ENCODE measurements at regions not wholly inside any gene's neighbourhood (a gene's known extent, or its start where the extent isn't known, plus 50 kb on each side); places are given as distances from the start of the nearest gene placed in this dataset.

DNA sequence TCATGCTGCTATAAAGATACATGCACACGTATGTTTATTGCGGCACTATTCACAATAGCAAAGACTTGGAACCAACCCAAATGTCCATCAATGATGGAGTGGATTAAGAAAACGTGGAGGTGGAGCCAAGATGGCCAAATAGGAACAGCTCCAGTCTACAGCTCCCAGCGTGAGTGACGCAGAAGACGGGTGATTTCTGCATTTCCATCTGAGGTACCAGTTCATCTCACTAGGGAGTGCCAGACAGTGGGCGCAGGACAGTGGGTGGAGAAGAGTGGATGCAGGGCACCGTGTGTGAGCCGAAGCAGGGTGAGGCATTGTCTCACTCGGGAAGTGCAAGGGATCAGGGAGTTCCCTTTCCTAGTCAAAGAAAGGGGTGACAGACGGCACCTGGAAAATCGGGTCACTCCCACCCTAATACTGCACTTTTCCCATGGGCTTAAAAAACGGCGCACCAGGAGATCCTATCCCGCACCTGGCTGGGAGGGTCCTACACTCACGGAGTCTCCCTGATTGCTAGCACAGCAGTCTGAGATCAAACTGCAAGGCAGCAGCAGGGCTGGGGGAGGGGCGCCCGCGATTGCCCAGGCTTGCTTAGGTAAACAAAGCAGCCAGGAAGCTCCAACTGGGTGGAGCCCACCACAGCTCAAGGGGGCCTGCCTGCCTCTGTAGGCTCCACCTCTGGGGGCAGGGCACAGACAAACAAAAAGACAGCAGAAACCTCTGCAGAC is 435.5 kb upstream of the PIK3R1 start (continued):
- peak; percentile 56; the same call in 1 of the 2 replicates for TF ChIP-seq PRDM1 (tag by site-specific recombination; IDR thresholded peaks at IDR 0.05)
- TF ChIP-seq IKZF3 (tag by site-specific recombination; IDR thresholded peaks at IDR 0.05) = peak; percentile 91
- TF ChIP-seq KLF10 (tag by site-specific recombination; IDR thresholded peaks at IDR 0.05) = 0 out of 2 replicates have a peak, but pooled peaks have one; percentile 16
- TF ChIP-seq, protein P1, sequence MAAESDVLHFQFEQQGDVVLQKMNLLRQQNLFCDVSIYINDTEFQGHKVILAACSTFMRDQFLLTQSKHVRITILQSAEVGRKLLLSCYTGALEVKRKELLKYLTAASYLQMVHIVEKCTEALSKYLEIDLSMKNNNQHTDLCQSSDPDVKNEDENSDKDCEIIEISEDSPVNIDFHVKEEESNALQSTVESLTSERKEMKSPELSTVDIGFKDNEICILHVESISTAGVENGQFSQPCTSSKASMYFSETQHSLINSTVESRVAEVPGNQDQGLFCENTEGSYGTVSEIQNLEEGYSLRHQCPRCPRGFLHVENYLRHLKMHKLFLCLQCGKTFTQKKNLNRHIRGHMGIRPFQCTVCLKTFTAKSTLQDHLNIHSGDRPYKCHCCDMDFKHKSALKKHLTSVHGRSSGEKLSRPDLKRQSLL (tag by site-specific recombination; IDR thresholded peaks at IDR 0.05) = peak; percentile 48; the same call in 1 of the 2 replicates
- peak; percentile 62 for TF ChIP-seq ZNF341 (tag by site-specific recombination; IDR thresholded peaks at IDR 0.05; ENCODE audit: low read depth)

- Histone ChIP-seq H3K4me3 (ENCODE audit: low read depth, low read length) (no peak overlapping the region), H3K36me3 (ENCODE audit: control insufficient read depth in 2 of 2, insufficient read depth in 1 of 2, low read length in 2 of 2) (no peaks in the 10 kb centered on the region), H3K4me1 (ENCODE audit: control insufficient read depth, insufficient read depth, low read length) (no peaks in the 10 kb centered on the region), H3K27ac (ENCODE audit: extremely low read depth, low read depth, low read length) (no peak overlapping the region), H3K9me3 (ENCODE audit: control insufficient read depth, insufficient read depth, low read depth, low read length) (no peaks in the 10 kb centered on the region)
- POLR2A ChIA-PET = no interaction called here
- CTCF ChIA-PET = interaction anchor here (0.6 to 0.8 kb wide), 3 partner anchors 21 to 624 kb away, joined by 3 to 5 read pairs (median 3); no protein-coding TSS in a partner anchor
- TF ChIP-seq ZNF600 (tag by site-specific recombination; IDR thresholded peaks at IDR 0.05) (no peak), ZNF184 (tag by site-specific recombination; IDR thresholded peaks at IDR 0.05) (no peak), HOXD13 (CRISPR knock-in tag; IDR thresholded peaks at IDR 0.05; ENCODE audit: borderline replicate concordance) (no peak), KLF16 (tag by site-specific recombination; IDR thresholded peaks at IDR 0.05) (no peak), ZNF335 (tag by site-specific recombination; conservative IDR thresholded peaks at IDR 0.05) (no peak), ZNF791 (tag by site-specific recombination; IDR thresholded peaks at IDR 0.05) (no peak), REST (tag by site-specific recombination; IDR thresholded peaks at IDR 0.05) (no peak), ZNF76 (tag by site-specific recombination; IDR thresholded peaks at IDR 0.05; ENCODE audit: borderline replicate concordance, low read depth) (no peak)
Observed at GRCh38 chr5:67774786-67775185, 440.8 kb upstream of the PIK3R1 start.

DNA sequence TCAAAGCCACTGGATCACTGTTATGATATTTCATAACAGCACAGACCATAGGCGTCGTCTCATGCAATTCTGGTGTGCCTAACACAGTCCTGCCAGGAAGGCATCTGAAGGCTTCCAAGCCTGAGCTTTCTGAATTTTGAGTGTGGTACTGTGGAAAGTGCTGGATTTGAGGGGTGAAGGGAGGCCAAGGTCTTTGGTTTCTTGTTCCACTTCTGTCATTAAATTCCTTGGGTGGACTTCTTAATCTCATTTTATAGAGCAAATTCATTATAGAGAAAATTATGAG is 441.3 kb upstream of the PIK3R1 start:
- Histone ChIP-seq H3K4me1 (ENCODE audit: control insufficient read depth, insufficient read depth, low read length) (no peaks in the 10 kb centered on the region), H3K27ac (ENCODE audit: extremely low read depth, low read depth, low read length) (no peak overlapping the region), H3K36me3 (ENCODE audit: control insufficient read depth in 2 of 2, insufficient read depth in 1 of 2, low read length in 2 of 2) (no peaks in the 10 kb centered on the region), H3K9me3 (ENCODE audit: control insufficient read depth, insufficient read depth, low read depth, low read length) (no peaks in the 10 kb centered on the region), H3K4me3 (ENCODE audit: low read depth, low read length) (no peak overlapping the region)
- CTCF ChIA-PET = no interaction called here
- POLR2A ChIA-PET = no interaction called here
- no peak for TF ChIP-seq ZNF530 (tag by site-specific recombination; IDR thresholded peaks at IDR 0.05; ENCODE audit: low read depth)
- TF ChIP-seq ZNF776 (tag by site-specific recombination; IDR thresholded peaks at IDR 0.05; ENCODE audit: borderline replicate concordance) = no peak
- TF ChIP-seq, protein P2, sequence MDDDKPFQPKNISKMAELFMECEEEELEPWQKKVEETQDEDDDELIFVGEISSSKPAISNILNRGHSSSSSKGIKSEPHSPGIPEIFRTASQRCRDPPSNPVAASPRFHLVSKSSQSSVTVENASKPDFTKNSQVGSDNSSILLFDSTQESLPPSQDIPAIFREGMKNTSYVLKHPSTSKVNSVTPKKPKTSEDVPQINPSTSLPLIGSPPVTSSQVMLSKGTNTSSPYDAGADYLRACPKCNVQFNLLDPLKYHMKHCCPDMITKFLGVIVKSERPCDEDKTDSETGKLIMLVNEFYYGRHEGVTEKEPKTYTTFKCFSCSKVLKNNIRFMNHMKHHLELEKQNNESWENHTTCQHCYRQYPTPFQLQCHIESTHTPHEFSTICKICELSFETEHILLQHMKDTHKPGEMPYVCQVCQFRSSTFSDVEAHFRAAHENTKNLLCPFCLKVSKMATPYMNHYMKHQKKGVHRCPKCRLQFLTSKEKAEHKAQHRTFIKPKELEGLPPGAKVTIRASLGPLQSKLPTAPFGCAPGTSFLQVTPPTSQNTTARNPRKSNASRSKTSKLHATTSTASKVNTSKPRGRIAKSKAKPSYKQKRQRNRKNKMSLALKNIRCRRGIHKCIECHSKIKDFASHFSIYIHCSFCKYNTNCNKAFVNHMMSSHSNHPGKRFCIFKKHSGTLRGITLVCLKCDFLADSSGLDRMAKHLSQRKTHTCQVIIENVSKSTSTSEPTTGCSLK (tag by site-specific recombination; IDR thresholded peaks at IDR 0.05) = no peak

Data from HEK293 (cell line).